H1 (cell line): ENCODE measurements at regions not wholly inside any gene's neighbourhood (a gene's known extent, or its start where the extent isn't known, plus 50 kb on each side); places are given as distances from the start of the nearest gene placed in this dataset.

Source experiments
- CTCF ChIA-PET: fragments of 300-600 bp; sonication (Branson Sonifier 250); formaldehyde crosslinking; loops from one replicate; lab custom pipeline; 2021; ENCODE audit not compliant: partially characterized antibody; lab: Charles Lee
- POLR2A ChIA-PET: fragments of 300-600 bp; sonication (Branson Sonifier 250); formaldehyde crosslinking; loops from one replicate; lab custom pipeline; 2021; ENCODE audit warnings: inconsistent platforms; ENCODE audit not compliant: partially characterized antibody; lab: Charles Lee
- DNase-seq, 2 experiments: peaks; one replicate each; pipeline versions ENCODE4 v3.0.0 to v3.0.0-alpha.2; 2010 to 2022; ENCODE audit warnings: low spot score in 2 of 2, low read depth in 1 of 2, mixed read lengths in 1 of 2
- FAIRE-seq: peaks from 2 replicates; lab custom pipeline; 2011; peaks lifted over from hg19 to GRCh38; lab: Jason Lieb, UNC
- H2AFZ ChIP-seq: 2 replicates; pipeline ENCODE4 v1.8.1; 2012; ENCODE audit warnings: low read length, inconsistent platforms
- H2AK5ac ChIP-seq: 2 replicates; pipeline ENCODE4 v1.6.1; 2013; ENCODE audit warnings: low read depth, low read length
- H2BK120ac ChIP-seq: replicated peaks from 2 replicates; pipeline ENCODE3; 2013; ENCODE audit warnings: low read depth, low read length, inconsistent platforms
- H2BK12ac ChIP-seq: 2 replicates; pipeline ENCODE4 v1.6.1; 2013; ENCODE audit warnings: low read depth, low read length
- H2BK15ac ChIP-seq: 2 replicates; pipeline ENCODE4 v1.6.1; 2013; ENCODE audit warnings: low read length
- H2BK20ac ChIP-seq: 2 replicates; pipeline ENCODE4 v1.6.1; 2013; ENCODE audit warnings: low read length
- H2BK5ac ChIP-seq: 2 replicates; pipeline ENCODE4 v1.6.1; 2013; ENCODE audit warnings: low read depth, low read length
- H3K14ac ChIP-seq: 2 replicates; pipeline ENCODE4 v1.6.1; 2013; ENCODE audit warnings: inconsistent platforms; ENCODE audit not compliant: insufficient read length
- H3K18ac ChIP-seq: 2 replicates; pipeline ENCODE4 v1.6.1; 2013; ENCODE audit warnings: low read length; ENCODE audit errors: extremely low read depth
- H3K23ac ChIP-seq: 2 replicates; pipeline ENCODE4 v1.6.1; 2013; ENCODE audit warnings: inconsistent platforms; ENCODE audit not compliant: insufficient read length
- H3K23me2 ChIP-seq: 2 replicates; pipeline ENCODE4 v1.6.1; 2013; ENCODE audit warnings: low read depth, low read length
- H3K27ac ChIP-seq: 2 replicates; pipeline ENCODE4 v1.6.1; 2011; ENCODE audit warnings: low read depth, low read length, inconsistent platforms
- H3K27me3 ChIP-seq, 4 experiments: replicated peaks in 1 of 4; 1 replicate in 1 of 4; 2 replicates in 3 of 4; pipeline versions ENCODE4 v1.6.1 to v1.8.1; 2011 to 2013; ENCODE audit warnings: low read length in 3 of 4, mild to moderate bottlenecking in 3 of 4, inconsistent platforms in 2 of 4, mixed read lengths in 2 of 4, moderate library complexity in 1 of 4; ENCODE audit not compliant: control insufficient read depth in 3 of 4, insufficient read depth in 3 of 4; ENCODE audit errors: extremely low read depth in 1 of 4
- H3K36me3 ChIP-seq, 4 experiments: 2 replicates each; pipeline versions ENCODE4 v1.6.1 to v1.8.1; 2011 to 2013; ENCODE audit warnings: mild to moderate bottlenecking in 4 of 4, low read length in 3 of 4, moderate library complexity in 2 of 4, control low read depth in 1 of 4, inconsistent platforms in 1 of 4; ENCODE audit not compliant: insufficient read depth in 4 of 4, control insufficient read depth in 2 of 4
- H3K4ac ChIP-seq: replicated peaks from 2 replicates; pipeline ENCODE3; 2013; ENCODE audit warnings: low read length, low read depth, mixed read lengths, inconsistent platforms; ENCODE audit not compliant: insufficient read length
- H3K4me1 ChIP-seq, 4 experiments: replicated peaks in 1 of 4; 1 replicate in 1 of 4; 2 replicates in 3 of 4; pipeline versions ENCODE4 v1.6.1 to v1.8.1; 2011 to 2013; ENCODE audit warnings: low read length in 3 of 4, inconsistent platforms in 2 of 4, mixed read lengths in 1 of 4; ENCODE audit not compliant: insufficient read depth in 4 of 4, control insufficient read depth in 3 of 4
- H3K4me2 ChIP-seq, 2 experiments: 2 replicates each; pipeline versions ENCODE4 v1.6.1 to v1.8.1; 2011 to 2013; ENCODE audit warnings: low read depth in 2 of 2, low read length in 2 of 2, control low read depth in 1 of 2, inconsistent platforms in 1 of 2, mild to moderate bottlenecking in 1 of 2; ENCODE audit not compliant: insufficient read depth in 1 of 2
- H3K4me3 ChIP-seq, 4 experiments: fragments of 200-600, 300-600 bp in 1 of 4; sonication (generic), shearing (Covaris generic), sonication (Bioruptor Twin) in 1 of 4; 2 replicates each; pipeline versions ENCODE4 v1.5.1 to v1.8.1; 2011 to 2016; ENCODE audit warnings: low read length in 4 of 4, low read depth in 3 of 4, control low read depth in 2 of 4, inconsistent platforms in 2 of 4, mild to moderate bottlenecking in 2 of 4, mixed read lengths in 1 of 4, moderate library complexity in 1 of 4; ENCODE audit not compliant: insufficient read depth in 2 of 4; ENCODE audit errors: extremely low read depth in 1 of 4
- H3K56ac ChIP-seq: replicated peaks from 2 replicates; pipeline ENCODE3; 2013; ENCODE audit warnings: low read depth, mild to moderate bottlenecking, mixed read lengths, low read length, inconsistent platforms; ENCODE audit not compliant: insufficient read length
- H3K79me1 ChIP-seq: 2 replicates; pipeline ENCODE4 v1.6.1; 2013; ENCODE audit warnings: low read depth, low read length, control low read depth
- H3K79me2 ChIP-seq, 2 experiments: 2 replicates each; pipeline versions ENCODE4 v1.6.1 to v1.8.1; 2012 to 2013; ENCODE audit warnings: low read length in 2 of 2, mild to moderate bottlenecking in 2 of 2, inconsistent platforms in 1 of 2; ENCODE audit not compliant: insufficient read depth in 2 of 2, control insufficient read depth in 1 of 2
- H3K9ac ChIP-seq, 4 experiments: replicated peaks in 1 of 4; 1 replicate in 1 of 4; 2 replicates in 3 of 4; pipeline versions ENCODE4 v1.6.1 to v1.8.1; 2011 to 2013; ENCODE audit warnings: low read depth in 3 of 4, low read length in 3 of 4, control low read depth in 2 of 4, mild to moderate bottlenecking in 2 of 4, moderate library complexity in 2 of 4, inconsistent platforms in 1 of 4; ENCODE audit errors: extremely low read depth in 1 of 4
- H3K9me3 ChIP-seq, 2 experiments: 2 replicates each; pipeline versions ENCODE4 v1.6.1 to v1.8.1; 2012 to 2013; ENCODE audit warnings: mild to moderate bottlenecking in 2 of 2, moderate library complexity in 2 of 2, control low read depth in 1 of 2, inconsistent platforms in 1 of 2, low read depth in 1 of 2, low read length in 1 of 2, mixed read lengths in 1 of 2; ENCODE audit not compliant: insufficient read depth in 2 of 2
- H4K20me1 ChIP-seq, 2 experiments: replicated peaks in 1 of 2; 2 replicates each; pipeline versions ENCODE3 to v1.8.1; 2011 to 2013; ENCODE audit warnings: inconsistent platforms in 2 of 2, low read length in 2 of 2, mild to moderate bottlenecking in 1 of 2; ENCODE audit not compliant: insufficient read depth in 2 of 2, control insufficient read depth in 1 of 2
- H4K5ac ChIP-seq: 2 replicates; pipeline ENCODE4 v1.6.1; 2013; ENCODE audit warnings: low read length, low read depth, mixed read lengths, inconsistent platforms; ENCODE audit not compliant: insufficient read length
- H4K8ac ChIP-seq: 2 replicates; pipeline ENCODE4 v1.8.0; 2013; ENCODE audit warnings: mild to moderate bottlenecking, moderate library complexity, low read length, inconsistent platforms; ENCODE audit not compliant: insufficient read depth; ENCODE audit errors: extremely low read depth
- H4K91ac ChIP-seq: replicated peaks from 2 replicates; pipeline ENCODE3; 2013; ENCODE audit warnings: low read length, mixed read lengths, inconsistent platforms; ENCODE audit not compliant: insufficient read length
- ASH2L ChIP-seq: fragments of 200-600, 300-600 bp; sonication (generic); IDR thresholded peaks from one replicate; pipeline ENCODE4 v1.7.1; 2017; ENCODE audit warnings: low read length
- CBX8 ChIP-seq: fragments of 300-800, 300-1000 bp; sonication (generic); IDR thresholded peaks from 2 replicates; pipeline ENCODE4 v1.7.1; 2016; ENCODE audit warnings: low read depth, low read length, borderline replicate concordance
- CEBPB ChIP-seq: IDR thresholded peaks from 2 replicates; pipeline ENCODE4 v1.6.1; 2012; ENCODE audit warnings: low read depth, low read length
- CREB1 ChIP-seq: IDR thresholded peaks from 2 replicates; pipeline ENCODE4 v1.6.1; 2012; ENCODE audit warnings: inconsistent platforms
- GABPA ChIP-seq: IDR thresholded peaks from 2 replicates; pipeline ENCODE4 v1.6.1; 2011; ENCODE audit warnings: mild to moderate bottlenecking, low read length, moderate library complexity, borderline replicate concordance; ENCODE audit not compliant: insufficient read depth
- KDM4A ChIP-seq: IDR thresholded peaks from one replicate; pipeline ENCODE4 v1.7.1; 2012; ENCODE audit warnings: low read depth, mild to moderate bottlenecking, moderate library complexity, low read length, inconsistent platforms; ENCODE audit not compliant: severe bottlenecking
- RNF2 ChIP-seq: fragments of 200-900, 300-1000 bp; sonication (generic); IDR thresholded peaks from 2 replicates; pipeline ENCODE4 v1.7.1; 2016; ENCODE audit warnings: borderline replicate concordance, low read depth, mild to moderate bottlenecking, antibody characterized with exemption, low read length; ENCODE audit not compliant: poor library complexity, severe bottlenecking; ENCODE audit errors: missing control alignments
- RXRA ChIP-seq: IDR thresholded peaks from 2 replicates; pipeline ENCODE4 v1.6.1; 2011; ENCODE audit warnings: low read depth, mild to moderate bottlenecking, low read length, moderate library complexity; ENCODE audit not compliant: insufficient read depth
- SIN3A ChIP-seq, 2 experiments: IDR thresholded peaks in 1 of 2; conservative IDR thresholded peaks in 1 of 2; 2 replicates each; pipeline ENCODE4 v1.6.1; 2011 to 2012; ENCODE audit warnings: low read length in 2 of 2, improper control_type of control experiment in 1 of 2, low read depth in 1 of 2, mild to moderate bottlenecking in 1 of 2
- TBP ChIP-seq: IDR thresholded peaks from 2 replicates; pipeline ENCODE4 v1.6.1; 2011; ENCODE audit warnings: low read depth, low read length, improper control_type of control experiment
- TEAD4 ChIP-seq: IDR thresholded peaks from 2 replicates; pipeline ENCODE4 v1.6.1; 2012; ENCODE audit warnings: low read depth, low read length, inconsistent platforms, mixed read lengths
- WGBS, 2 experiments: shearing (Covaris generic) in 1 of 2; methylation state at CpG; one replicate each; pipeline versions ENCODE4 v1.1.6 to v1.1.7; 2013 to 2015; ENCODE audit warnings: low lambda C conversion rate in 2 of 2, mixed read lengths in 2 of 2, inconsistent platforms in 1 of 2, low coverage in 1 of 2, missing lambda C conversion rate in 1 of 2; ENCODE audit not compliant: insufficient replicate concordance in 2 of 2, insufficient coverage in 1 of 2, insufficient read length in 1 of 2; ENCODE audit errors: extremely low coverage in 1 of 2, missing lambda C conversion rate in 1 of 2; 5-methylcytosine and 5-hydroxymethylcytosine counted together
- TF ChIP-seq, protein P1 (sequence below): IDR thresholded peaks from 2 replicates; pipeline ENCODE4 v1.6.1; 2011; ENCODE audit warnings: low read depth, mild to moderate bottlenecking, low read length; ENCODE audit not compliant: insufficient read depth

DNA sequence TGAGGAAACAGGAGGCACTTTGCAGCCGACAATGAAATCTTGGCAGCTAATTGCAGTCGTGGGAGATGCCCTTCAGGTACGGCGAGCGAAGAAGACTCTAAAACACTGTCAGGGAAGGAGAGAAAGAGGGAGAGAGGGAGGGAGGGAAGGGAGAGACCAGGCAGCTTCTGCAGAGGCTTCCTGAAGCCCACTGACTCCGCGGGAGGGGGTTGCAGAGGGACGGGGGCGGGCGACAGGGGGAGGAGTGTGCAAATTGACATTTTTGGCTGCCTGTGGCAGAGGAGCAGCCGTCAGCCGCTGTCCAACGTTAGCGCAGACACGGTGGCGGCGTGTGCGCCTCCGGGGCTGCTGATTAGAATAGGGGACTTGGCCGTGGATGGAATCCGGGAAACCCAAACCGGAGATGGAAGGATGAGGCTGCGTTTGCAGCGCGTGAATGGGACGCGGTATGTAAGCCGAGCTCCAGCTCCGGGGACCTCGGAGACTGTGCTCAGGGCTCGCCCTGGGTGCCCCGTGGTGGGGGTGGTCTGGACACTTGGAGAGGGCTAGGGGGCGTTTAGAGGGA lies 849.1 kb upstream of the RBFOX1 start:
- Histone ChIP-seq H3K56ac (no peak overlapping the region), H3K27ac (no peak overlapping the region), H3K79me1 (no peaks in the 10 kb centered on the region), H2BK15ac (no peak overlapping the region), H3K23me2 (peaks cover 3% of the 10 kb centered on the region; the same call in 1 of the 2 replicates), H3K18ac (0 out of 2 replicates have a peak overlapping the region, but pooled peaks have one; percentile 10), H3K4ac (no peak overlapping the region), H4K8ac (no peak overlapping the region; the same call in 1 of the 2 replicates), H3K79me2 (no peaks in the 10 kb centered on the region), H2AK5ac (no peak overlapping the region), H3K4me1 (peaks cover 0 to 3% (median 1%) of the 10 kb centered on the region in 4 experiments; a peak in 1 of 7 replicates), H2BK120ac (no peak overlapping the region), H4K91ac (no peak overlapping the region), H3K9ac (no peak overlapping the region; a peak in 1 of 7 replicates), H2BK20ac (no peak overlapping the region), H2BK12ac (no peak overlapping the region), H2BK5ac (no peak overlapping the region), H3K23ac (no peak overlapping the region), H3K36me3 (no peaks in the 10 kb centered on the region), H3K9me3 (no peaks in the 10 kb centered on the region), H4K20me1 (no peaks in the 10 kb centered on the region), H2AFZ (peak overlapping the region; percentile 87; the same call in 1 of the 2 replicates), H3K14ac (no peak overlapping the region), H3K4me3 (peak overlapping the region; percentile 45 to 60 (median 51)), H4K5ac (no peak overlapping the region), H3K27me3 (peaks cover 0 to 20% (median 15%) of the 10 kb centered on the region in 4 experiments; a peak in 6 of 7 replicates), H3K4me2 (peak overlapping the region; percentile 83 to 91)
- WGBS, 2 experiments = 12% methylated on average over 28 of the region's 33 CpGs; no CpG with 5 or more reads in 1 of the 2 experiments
- POLR2A ChIA-PET = no interaction called here
- CTCF ChIA-PET = interaction anchor here (1.3 kb wide), 1 partner anchor 90 kb away, joined by 3 read pairs; no protein-coding TSS in a partner anchor
- DNase-seq = peak in 1 of 2 experiments; percentile 65
- no peak for FAIRE-seq
- TF ChIP-seq ASH2L (peak; percentile 51), TBP (peak; percentile 61; the same call in 1 of the 2 replicates), CREB1 (no peak), KDM4A (peak; percentile 71), RNF2 (no peak), RXRA (no peak), SIN3A (conservative IDR thresholded peaks at IDR 0.05 in 1 of 2, IDR thresholded peaks at IDR 0.05 in 1 of 2; ENCODE audit: low read depth in 1 of 2, low read length in 2 of 2) (0 out of 4 replicates have a peak, but pooled peaks of 1 of the 2 experiments have one; percentile 51), CEBPB (no peak), TEAD4 (0 out of 2 replicates have a peak, but pooled peaks have one; percentile 3), GABPA (peak; percentile 59; the same call in 1 of the 2 replicates), CBX8 (no peak)
- TF ChIP-seq, protein P1, sequence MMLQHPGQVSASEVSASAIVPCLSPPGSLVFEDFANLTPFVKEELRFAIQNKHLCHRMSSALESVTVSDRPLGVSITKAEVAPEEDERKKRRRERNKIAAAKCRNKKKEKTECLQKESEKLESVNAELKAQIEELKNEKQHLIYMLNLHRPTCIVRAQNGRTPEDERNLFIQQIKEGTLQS = no peak
